A549 (cell line): ENCODE measurements at regions not wholly inside any gene's neighbourhood (a gene's known extent, or its start where the extent isn't known, plus 50 kb on each side); places are given as distances from the start of the nearest gene placed in this dataset.

ENCODE experiments used
- ATAC-seq, 2 experiments: fragments of 200-7000 bp in 1 of 2; fragments of >200 bp in 1 of 2; cut with Nextera tagmentation in 1 of 2; cut with Tn5 transposase in 1 of 2; 3 replicates each; pipeline versions ENCODE4 v1.8.0 to v1.9.1; 2018 to 2020; ENCODE audit warnings: mild to moderate bottlenecking in 1 of 2, moderate library complexity in 1 of 2
- CTCF ChIA-PET: fragments of 300-600 bp; sonication (Branson Sonifier 250); formaldehyde crosslinking; extraction: SDS; loops from one replicate; lab custom pipeline; 2021; ENCODE audit warnings: antibody characterized with exemption, inconsistent platforms; lab: Yijun Ruan, JAX
- POLR2A ChIA-PET: fragments of 350-600 bp; formaldehyde crosslinking; extraction: SDS; loops from one replicate; lab custom pipeline; 2021; ENCODE audit warnings: antibody characterized with exemption, inconsistent platforms; lab: Yijun Ruan, JAX
- DNase-seq, 2 experiments: peaks; one replicate each; pipeline versions ENCODE4 v3.0.0 to v3.0.0-alpha.2; 2011 to 2016; ENCODE audit warnings: low read depth in 1 of 2, low spot score in 1 of 2
- FAIRE-seq: peaks from 2 replicates; lab custom pipeline; 2011; peaks lifted over from hg19 to GRCh38; lab: Jason Lieb, UNC
- H3K27ac ChIP-seq, 2 experiments: fragments of >200 bp; sonication (Bioruptor Twin); formaldehyde crosslinking; 3 replicates each; pipeline ENCODE4 v1.5.1; 2016 to 2017
- H3K4me1 ChIP-seq: fragments of >200 bp; sonication (Bioruptor Twin); formaldehyde crosslinking; 3 replicates; pipeline ENCODE4 v1.6.1; 2016
- H3K4me2 ChIP-seq: fragments of >200 bp; sonication (Bioruptor Twin); formaldehyde crosslinking; 3 replicates; pipeline ENCODE4 v1.6.1; 2016
- H3K4me3 ChIP-seq: fragments of >200 bp; sonication (Bioruptor Twin); formaldehyde crosslinking; 3 replicates; pipeline ENCODE4 v1.5.1; 2016
- H3K9me3 ChIP-seq: fragments of >200 bp; sonication (Bioruptor Twin); formaldehyde crosslinking; 3 replicates; pipeline ENCODE4 v1.6.1; 2016
- BHLHE40 ChIP-seq: IDR thresholded peaks from 2 replicates; pipeline ENCODE4 v1.6.1; 2012; ENCODE audit warnings: low read depth, low read length, inconsistent platforms
- CHD4 ChIP-seq: fragments of 200-600 bp; sonication (generic); IDR thresholded peaks from 2 replicates; pipeline ENCODE4 v1.6.1; 2016; ENCODE audit warnings: antibody characterized with exemption, mild to moderate bottlenecking, borderline replicate concordance
- E2F6 ChIP-seq: IDR thresholded peaks from 2 replicates; pipeline ENCODE4 v1.6.1; 2012; ENCODE audit warnings: low read depth, borderline replicate concordance
- EP300 ChIP-seq, 2 experiments: fragments of >200 bp; sonication (Bioruptor Twin); formaldehyde crosslinking; IDR thresholded peaks; 2 replicates in 1 of 2; 3 replicates in 1 of 2; pipeline ENCODE4 v1.6.1; 2016 to 2017
- HOXB13 ChIP-seq: fragments of 250-450 bp; sonication (Bioruptor Pico); IDR thresholded peaks from 2 replicates; pipeline ENCODE4 v1.5.0; 2020; ENCODE audit warnings: low read depth, mild to moderate bottlenecking, moderate library complexity
- HOXB5 ChIP-seq: fragments of 250-450 bp; sonication (Bioruptor Pico); IDR thresholded peaks from 2 replicates; pipeline ENCODE4 v1.5.0; 2020; ENCODE audit warnings: mild to moderate bottlenecking, moderate library complexity
- JUNB ChIP-seq: fragments of >200 bp; sonication (Bioruptor Twin); formaldehyde crosslinking; IDR thresholded peaks from 2 replicates; pipeline ENCODE4 v1.6.1; 2016
- KDM5A ChIP-seq: fragments of 200-600 bp; sonication (generic); IDR thresholded peaks from 2 replicates; pipeline ENCODE4 v1.6.1; 2016; ENCODE audit warnings: antibody characterized with exemption, mild to moderate bottlenecking
- MAFK ChIP-seq: fragments of 450-650 bp; IDR thresholded peaks from 2 replicates; pipeline ENCODE4 v1.6.1; 2014; ENCODE audit not compliant: partially characterized antibody
- MAZ ChIP-seq: fragments of 150-350 bp; IDR thresholded peaks from 2 replicates; pipeline ENCODE4 v1.6.1; 2014; ENCODE audit warnings: antibody characterized with exemption, low read depth, low read length, borderline replicate concordance
- MYC ChIP-seq: IDR thresholded peaks from 2 replicates; pipeline ENCODE4 v1.6.1; 2012; ENCODE audit warnings: mild to moderate bottlenecking, inconsistent platforms, low read length, improper control_type of control experiment, borderline replicate concordance
- NR3C1 ChIP-seq: fragments of >200 bp; sonication (Bioruptor Twin); formaldehyde crosslinking; IDR thresholded peaks from 3 replicates; pipeline ENCODE4 v1.6.1; 2017
- PBX3 ChIP-seq: IDR thresholded peaks from 2 replicates; pipeline ENCODE4 v1.6.1; 2012
- RARB ChIP-seq: fragments of 250-450 bp; sonication (Bioruptor Pico); IDR thresholded peaks from 2 replicates; pipeline ENCODE4 v1.8.0; 2021; ENCODE audit warnings: mild to moderate bottlenecking, moderate library complexity
- RCOR1 ChIP-seq: fragments of 150-350 bp; IDR thresholded peaks from 2 replicates; pipeline ENCODE4 v1.6.1; 2014; ENCODE audit warnings: antibody characterized with exemption, low read length, low read depth
- ZC3H11A ChIP-seq: fragments of 450-650 bp; IDR thresholded peaks from 2 replicates; pipeline ENCODE4 v1.6.1; 2014; ENCODE audit warnings: antibody characterized with exemption, mild to moderate bottlenecking
- ZNF302 ChIP-seq: fragments of 250-450 bp; sonication (Bioruptor Pico); IDR thresholded peaks from 2 replicates; pipeline ENCODE4 v1.9.0; 2021; ENCODE audit warnings: inconsistent platforms, mild to moderate bottlenecking, moderate library complexity
- WGBS: methylation state at CpG from one replicate; pipeline ENCODE4 v1.1.6; 2017; ENCODE audit errors: missing lambda C conversion rate; 5-methylcytosine and 5-hydroxymethylcytosine counted together
- TF ChIP-seq, protein P1 (sequence below): fragments of >200 bp; sonication (Bioruptor Twin); formaldehyde crosslinking; IDR thresholded peaks from 3 replicates; pipeline ENCODE4 v1.5.1; 2016
- TF ChIP-seq, protein P2 (sequence below): fragments of 450-650 bp; IDR thresholded peaks from 2 replicates; pipeline ENCODE4 v1.6.1; 2014; ENCODE audit warnings: antibody characterized with exemption
- TF ChIP-seq, protein P3 (sequence below): fragments of 150-350 bp; IDR thresholded peaks from 2 replicates; pipeline ENCODE4 v1.6.1; 2014; ENCODE audit warnings: low read depth, mild to moderate bottlenecking, low read length

DNA sequence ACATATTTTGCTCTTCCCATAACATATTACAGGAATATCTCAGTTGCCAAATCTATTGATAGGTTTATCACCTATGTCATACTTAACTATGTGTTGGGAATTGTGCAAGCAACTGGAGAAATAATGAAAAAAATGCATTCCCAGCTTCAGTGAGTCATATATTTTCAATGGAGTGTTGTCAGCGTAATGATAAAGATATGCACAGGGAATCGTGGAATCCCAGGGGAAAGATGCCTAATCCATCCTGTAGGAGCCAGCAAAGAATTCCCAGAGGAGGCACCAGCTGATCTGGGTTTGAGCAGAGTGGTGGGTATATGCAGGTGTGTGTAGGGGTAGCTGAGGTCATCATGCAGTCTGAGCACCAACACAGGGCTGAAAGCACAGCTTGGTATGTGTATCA is 213.3 kb upstream of the DAB1 start:
- POLR2A ChIA-PET, result no interaction called here
- no peak for FAIRE-seq

GRCh38 chr1:57633881-57634280 is 210.0 kb upstream of the DAB1 start:
- ChIA-PET CTCF (no interaction called here), POLR2A (no interaction called here)
- Histone ChIP-seq H3K9me3 (no peaks in the 10 kb centered on the region), H3K27ac (no peak overlapping the region), H3K4me2 (no peak overlapping the region), H3K4me1 (no peaks in the 10 kb centered on the region), H3K4me3 (no peak overlapping the region)
- FAIRE-seq, result no peak
- DNase-seq, result no peak
- TF ChIP-seq JUNB (no peak), HOXB13 (no peak), PBX3 (no peak), ZC3H11A (no peak), EP300 (IDR thresholded peaks at IDR 0.05) (no peak), MYC (no peak), ZNF302 (CRISPR knock-in tag) (no peak), RCOR1 (no peak), MAFK (no peak), KDM5A (no peak), CHD4 (no peak), RARB (CRISPR knock-in tag) (no peak), NR3C1 (no peak), E2F6 (no peak), MAZ (no peak), BHLHE40 (no peak), HOXB5 (CRISPR knock-in tag) (no peak)
- TF ChIP-seq, protein P1, sequence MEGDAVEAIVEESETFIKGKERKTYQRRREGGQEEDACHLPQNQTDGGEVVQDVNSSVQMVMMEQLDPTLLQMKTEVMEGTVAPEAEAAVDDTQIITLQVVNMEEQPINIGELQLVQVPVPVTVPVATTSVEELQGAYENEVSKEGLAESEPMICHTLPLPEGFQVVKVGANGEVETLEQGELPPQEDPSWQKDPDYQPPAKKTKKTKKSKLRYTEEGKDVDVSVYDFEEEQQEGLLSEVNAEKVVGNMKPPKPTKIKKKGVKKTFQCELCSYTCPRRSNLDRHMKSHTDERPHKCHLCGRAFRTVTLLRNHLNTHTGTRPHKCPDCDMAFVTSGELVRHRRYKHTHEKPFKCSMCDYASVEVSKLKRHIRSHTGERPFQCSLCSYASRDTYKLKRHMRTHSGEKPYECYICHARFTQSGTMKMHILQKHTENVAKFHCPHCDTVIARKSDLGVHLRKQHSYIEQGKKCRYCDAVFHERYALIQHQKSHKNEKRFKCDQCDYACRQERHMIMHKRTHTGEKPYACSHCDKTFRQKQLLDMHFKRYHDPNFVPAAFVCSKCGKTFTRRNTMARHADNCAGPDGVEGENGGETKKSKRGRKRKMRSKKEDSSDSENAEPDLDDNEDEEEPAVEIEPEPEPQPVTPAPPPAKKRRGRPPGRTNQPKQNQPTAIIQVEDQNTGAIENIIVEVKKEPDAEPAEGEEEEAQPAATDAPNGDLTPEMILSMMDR, result no peak
- TF ChIP-seq, protein P2, sequence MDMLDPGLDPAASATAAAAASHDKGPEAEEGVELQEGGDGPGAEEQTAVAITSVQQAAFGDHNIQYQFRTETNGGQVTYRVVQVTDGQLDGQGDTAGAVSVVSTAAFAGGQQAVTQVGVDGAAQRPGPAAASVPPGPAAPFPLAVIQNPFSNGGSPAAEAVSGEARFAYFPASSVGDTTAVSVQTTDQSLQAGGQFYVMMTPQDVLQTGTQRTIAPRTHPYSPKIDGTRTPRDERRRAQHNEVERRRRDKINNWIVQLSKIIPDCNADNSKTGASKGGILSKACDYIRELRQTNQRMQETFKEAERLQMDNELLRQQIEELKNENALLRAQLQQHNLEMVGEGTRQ, result no peak
- TF ChIP-seq, protein P3, sequence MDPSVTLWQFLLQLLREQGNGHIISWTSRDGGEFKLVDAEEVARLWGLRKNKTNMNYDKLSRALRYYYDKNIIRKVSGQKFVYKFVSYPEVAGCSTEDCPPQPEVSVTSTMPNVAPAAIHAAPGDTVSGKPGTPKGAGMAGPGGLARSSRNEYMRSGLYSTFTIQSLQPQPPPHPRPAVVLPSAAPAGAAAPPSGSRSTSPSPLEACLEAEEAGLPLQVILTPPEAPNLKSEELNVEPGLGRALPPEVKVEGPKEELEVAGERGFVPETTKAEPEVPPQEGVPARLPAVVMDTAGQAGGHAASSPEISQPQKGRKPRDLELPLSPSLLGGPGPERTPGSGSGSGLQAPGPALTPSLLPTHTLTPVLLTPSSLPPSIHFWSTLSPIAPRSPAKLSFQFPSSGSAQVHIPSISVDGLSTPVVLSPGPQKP, result no peak
- WGBS, result 2% methylated on average over 3 of the region's 3 CpGs
- no peak for ATAC-seq

More for the DNA sequence above, 213.3 kb upstream of the DAB1 start:
- TF ChIP-seq PBX3, result no peak
- no peak overlapping the region for H3K27ac ChIP-seq
- H3K4me1 ChIP-seq, result no peaks in the 10 kb centered on the region
- ATAC-seq (no peak), DNase-seq (no peak)
- no peak overlapping the region for H3K4me2 ChIP-seq
- CTCF ChIA-PET, result no interaction called here
- no peak overlapping the region for H3K4me3 ChIP-seq
- 0% methylated on average over 2 of the region's 2 CpGs for WGBS
- H3K9me3 ChIP-seq, result no peaks in the 10 kb centered on the region
